ENCODE measurements at regions not wholly inside any gene's neighbourhood (a gene's known extent, or its start where the extent isn't known, plus 50 kb on each side); places are given as distances from the start of the nearest gene placed in this dataset.

DNA sequence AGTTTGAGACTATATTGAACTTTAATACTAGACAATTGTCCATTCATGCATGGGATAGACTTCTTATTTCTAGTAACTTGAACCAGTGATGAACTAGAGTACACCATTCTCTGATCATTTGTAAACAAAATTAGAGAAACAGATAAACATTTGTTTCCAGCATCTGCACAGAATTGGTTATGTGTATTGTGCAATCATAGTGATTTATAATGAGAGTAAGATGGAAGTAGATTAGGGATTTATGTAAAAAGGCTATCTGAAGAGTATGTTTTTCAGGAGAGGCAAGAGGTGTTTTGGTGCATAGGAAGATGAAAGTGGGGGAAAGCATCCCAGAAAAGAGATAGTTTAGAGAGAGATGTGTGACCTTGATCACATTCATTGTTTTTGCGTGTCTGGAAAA, 695.0 kb downstream of the SQOR start:
- FAIRE-seq = no peak

DNA sequence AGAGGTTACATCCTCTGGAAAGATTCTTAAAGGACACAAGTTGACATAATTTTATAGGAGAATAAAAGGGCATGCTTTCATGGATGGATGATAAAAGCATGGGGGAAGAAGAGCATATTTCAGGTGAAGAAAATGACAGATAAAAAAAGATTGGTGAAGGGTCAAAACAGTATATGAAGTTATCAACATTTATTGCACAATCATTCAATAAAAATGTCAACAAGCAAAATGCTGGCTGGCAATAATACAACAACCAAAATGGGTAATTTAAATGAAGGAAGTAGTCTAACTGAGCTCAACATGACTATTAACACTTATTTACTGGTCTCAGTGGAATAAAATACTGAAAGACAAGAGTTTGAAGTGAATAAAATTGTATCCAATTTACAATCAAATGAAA, 696.7 kb downstream of the SQOR start:
- FAIRE-seq = no peak

DNA sequence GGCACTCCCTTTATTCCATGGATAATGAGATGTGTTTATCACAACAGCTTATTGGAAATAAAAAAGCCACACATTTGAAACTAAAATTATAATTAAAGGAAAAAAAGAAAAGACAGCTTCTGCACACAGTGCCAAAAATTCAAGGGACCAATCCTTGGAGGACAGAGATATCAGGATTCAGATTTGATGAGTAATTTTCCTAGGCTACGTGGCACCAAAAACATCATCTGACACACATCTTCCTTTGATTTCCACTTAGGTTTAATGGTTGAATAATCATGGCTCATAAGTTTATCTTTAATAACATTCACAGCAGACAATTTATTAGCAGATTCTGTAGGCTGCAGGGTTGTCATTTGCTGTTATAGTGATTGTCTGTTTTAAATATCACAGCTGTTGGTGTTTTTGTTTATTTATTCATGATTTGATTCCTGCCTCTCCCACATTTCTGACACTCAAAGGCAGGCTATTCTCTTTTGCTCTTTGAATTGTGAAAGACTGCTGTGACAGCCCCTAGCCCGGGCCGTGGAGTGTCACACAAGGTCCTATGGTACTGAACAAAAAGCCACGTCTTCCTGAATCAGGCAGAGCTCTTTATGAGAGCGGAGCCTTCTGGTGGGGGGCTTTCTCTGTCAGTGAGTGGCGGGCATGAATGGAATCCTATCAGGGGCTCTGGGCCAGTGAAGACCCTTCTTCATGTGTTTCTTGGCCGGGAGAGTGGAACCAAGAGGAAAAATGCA, 708.5 kb downstream of the SQOR start:
- FAIRE-seq = no peak

DNA sequence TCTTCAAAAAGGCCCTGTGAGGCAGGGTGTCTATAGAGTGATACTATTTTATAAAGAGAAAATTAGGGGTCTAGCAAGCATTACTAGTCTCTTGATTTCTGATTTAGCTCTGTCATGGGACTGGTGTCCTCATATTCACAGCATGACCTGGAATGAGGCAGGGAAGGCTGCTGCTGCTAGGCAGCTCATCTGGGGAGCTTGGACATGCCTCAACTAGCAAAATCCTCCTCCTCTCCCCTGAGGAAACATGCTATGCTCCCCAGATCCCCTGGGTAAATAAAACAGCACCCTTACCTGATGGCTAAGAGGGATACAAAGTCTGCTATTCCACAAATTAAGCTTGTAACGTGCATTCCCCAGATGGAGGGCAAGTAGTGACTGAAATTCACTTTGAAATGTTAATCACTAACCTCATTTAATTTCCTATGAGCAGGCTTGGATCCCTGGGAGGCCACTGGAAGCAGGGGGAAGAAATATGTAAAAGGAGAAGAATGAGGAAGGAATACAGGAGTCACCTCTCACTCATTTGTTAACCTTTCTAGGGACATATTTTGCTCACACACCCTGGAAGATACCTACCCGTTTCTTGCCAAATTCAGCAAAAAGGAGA, 709.4 kb downstream of the SQOR start:
- no peak for FAIRE-seq

DNA sequence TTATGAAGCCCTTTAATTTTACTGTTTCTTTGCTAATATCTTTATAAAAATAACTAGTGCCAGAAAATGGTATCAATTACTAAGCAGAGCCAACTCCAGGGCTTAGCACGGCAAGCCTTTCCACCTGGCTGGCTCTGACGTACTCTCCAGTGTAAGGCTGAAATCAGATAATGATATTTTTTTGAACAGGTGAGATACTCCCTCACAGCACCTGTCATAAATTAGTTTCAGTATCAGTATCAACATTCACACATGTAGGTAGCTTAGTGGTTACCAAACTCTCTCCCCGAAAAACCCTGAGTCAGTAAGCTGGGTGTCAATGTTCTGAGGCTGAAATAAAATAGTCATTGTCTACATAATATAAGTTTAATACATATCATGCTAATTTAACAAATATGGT, 710.1 kb downstream of the SQOR start:
- FAIRE-seq = no peak

DNA sequence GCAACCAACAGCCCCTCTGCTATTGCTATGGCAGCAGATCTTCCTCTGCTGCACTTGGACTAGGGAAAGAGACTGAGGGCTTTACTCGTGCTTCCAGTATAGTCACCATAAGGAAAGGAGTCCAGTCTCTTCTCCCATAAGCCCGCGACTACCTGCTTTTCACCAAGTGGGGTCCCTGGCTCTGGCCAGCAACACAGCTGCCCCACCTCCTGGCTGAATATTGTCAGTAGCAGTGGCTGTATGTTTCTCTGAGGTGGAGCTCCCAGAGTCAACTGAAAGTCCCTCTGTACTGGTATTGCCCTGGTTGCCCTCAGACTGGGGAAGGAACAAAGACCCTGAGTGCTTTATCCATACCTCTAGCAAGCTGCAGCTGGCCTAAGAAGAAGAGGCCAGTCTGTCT, 719.6 kb downstream of the SQOR start:
- FAIRE-seq = no peak

DNA sequence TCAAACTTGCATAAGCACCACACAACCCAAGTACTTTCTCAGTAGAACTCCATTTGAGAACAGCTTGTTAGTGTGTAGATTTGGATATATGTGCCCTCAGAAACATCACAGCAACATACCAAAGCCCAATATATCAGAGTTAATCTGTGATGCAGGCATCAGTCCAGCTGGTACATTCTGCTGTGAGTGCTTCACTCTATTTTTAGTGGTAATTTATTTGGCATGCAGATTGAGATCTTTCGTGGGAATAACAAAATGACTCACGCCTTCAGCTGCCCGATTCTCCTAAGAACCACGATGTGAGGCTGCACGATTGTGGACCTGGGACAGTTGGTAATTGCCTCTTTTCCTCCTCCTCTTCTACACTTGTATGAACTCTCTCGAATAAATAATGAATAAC, 730.7 kb downstream of the SQOR start:
- no peak for FAIRE-seq

DNA sequence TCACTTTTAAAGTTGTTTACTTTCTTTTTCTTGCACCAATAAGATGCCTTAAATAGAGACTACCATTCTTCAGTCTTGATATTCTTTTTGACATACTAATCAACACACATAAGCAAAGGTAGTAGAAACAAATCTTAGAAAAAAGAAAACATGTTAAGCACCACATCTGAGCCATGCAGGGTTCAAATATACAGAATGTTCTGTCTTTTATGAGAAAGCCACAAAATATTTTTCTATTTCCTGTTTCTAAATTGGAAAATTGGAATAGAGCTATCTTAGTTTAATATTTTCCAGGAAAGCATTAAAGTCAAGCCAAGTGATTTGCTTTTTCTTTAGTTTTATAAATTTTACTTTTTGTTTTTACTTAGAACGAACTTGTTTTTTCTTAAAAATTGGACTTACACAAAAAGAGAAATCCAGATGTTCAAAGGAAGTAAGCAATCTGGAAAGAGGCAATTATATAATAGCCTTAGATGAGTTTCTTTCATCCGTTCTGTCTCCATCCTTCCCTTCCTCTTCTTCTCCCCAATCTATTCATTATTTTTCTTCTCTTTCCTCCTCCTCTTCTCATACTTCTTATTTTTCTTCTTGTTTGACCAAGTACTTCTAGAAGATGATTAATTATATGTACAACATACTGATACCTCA, 731.7 kb downstream of the SQOR start:
- FAIRE-seq = no peak

DNA sequence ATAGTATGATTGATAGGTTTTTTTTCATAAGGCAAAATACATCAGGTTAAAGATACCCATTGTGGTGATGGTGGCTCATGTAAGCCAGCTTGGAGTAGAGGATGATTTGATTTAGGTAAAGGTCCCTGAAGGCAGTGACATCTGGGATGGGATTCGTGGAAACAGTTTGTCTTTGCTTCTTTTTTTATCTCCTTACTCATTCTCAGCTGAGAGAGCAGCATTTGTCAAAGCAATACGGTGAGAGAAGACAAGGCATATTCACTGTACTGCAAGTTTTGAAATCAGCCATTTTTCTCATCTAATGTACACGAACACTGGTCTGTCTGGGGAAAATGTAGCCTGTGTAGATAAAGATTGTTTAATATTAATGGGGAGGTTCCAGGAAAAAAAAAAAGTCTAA, 749.1 kb downstream of the SQOR start:
- FAIRE-seq = no peak

DNA sequence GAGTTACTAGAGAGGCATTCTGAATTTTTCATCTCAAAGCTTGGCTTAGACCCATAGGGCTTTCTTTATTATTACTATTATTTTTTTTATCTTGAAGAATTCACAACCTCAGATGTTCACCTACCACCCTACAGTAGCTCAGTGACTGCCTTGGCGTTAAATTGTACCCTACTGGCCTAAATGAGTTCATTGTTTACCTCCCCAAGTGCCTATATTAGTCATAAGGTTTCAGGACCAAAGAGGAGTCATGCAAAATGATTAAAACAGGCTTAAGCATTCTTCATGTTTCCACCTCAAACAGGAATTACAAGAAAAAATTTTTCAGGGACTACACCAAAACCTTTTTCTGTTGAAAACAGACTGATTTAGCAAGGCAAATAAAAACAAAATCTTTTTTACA, 751.5 kb downstream of the SQOR start:
- no peak for FAIRE-seq

DNA sequence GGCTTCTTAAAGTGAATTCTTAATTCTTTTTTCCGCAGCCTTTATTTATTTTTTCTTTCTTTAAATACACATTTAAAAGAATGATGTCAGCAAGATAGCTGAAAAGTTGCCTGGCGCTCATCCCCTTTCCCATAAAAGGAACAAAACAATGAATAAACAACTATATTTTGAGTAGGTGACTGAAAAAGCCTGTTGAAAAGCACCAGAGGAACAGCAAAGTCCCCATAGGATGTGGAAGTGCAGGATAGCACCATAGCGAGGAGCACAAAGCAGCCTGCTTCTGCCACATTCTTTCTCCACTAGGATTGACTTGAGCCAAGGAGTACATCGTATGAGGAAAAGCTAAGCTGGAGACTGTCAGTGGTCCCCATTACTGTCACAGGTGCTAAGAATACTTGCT, 754.9 kb downstream of the SQOR start:
- FAIRE-seq = no peak

DNA sequence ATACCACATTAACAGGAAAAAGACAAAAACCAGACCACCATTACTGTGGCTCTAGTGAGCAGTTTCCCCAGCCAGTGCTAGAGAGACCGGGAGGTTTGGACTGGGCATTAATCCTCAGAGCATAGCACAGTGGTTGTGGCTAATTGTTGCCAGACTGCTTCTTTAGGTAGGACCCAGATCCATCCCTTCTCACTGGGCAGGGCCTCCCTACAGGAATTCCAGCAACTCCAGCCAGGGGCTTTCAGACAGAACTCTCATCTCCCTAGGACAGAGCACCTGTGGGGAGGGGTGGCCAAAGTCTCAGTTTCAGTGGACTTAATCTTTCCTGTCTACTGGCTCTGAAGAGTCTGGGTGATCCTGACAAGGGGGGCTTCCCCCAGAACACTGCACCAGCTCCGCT, 759.6 kb downstream of the SQOR start:
- no peak for FAIRE-seq

DNA sequence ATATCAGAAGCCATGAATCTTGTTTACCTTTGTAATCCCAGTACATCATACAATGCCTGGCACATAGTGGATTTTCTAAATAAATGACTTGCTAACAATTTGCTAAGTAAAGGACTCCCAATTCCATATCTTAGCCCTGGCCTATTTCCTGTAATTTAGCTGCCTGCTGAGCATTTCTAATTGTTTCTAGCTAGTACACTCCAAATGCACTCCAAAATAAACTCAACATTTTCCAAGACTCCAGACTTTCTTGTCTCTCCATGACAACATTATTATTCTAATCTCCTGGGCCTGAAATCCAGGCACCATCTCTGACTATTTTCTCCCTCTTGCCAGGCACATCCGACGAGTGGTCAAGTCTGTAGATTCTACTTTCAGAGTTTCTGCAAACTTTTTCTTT, 773.5 kb downstream of the SQOR start:
- no peak for FAIRE-seq

DNA sequence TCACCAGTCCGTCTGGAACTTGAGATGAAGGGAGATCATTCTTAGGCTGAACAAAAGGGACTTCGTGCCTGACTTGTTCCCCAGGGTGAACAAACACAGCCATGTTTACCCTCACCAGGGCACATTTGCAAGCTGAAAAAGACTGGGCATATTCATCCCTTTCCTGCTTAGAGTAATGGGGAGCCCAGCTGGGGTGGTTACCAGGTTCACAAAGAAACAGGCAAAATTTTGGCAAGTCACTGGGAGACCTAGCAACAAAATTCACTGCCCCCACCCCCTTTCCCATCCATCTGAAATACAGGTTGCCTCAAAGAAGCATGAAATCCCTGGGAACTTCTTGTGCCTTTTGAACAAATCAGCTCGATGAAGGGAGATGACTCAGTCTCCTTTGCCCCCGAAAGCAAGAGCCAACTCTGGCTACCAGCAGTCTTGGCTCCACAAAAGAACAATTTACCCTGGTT, 775.0 kb downstream of the SQOR start:
- FAIRE-seq = no peak

DNA sequence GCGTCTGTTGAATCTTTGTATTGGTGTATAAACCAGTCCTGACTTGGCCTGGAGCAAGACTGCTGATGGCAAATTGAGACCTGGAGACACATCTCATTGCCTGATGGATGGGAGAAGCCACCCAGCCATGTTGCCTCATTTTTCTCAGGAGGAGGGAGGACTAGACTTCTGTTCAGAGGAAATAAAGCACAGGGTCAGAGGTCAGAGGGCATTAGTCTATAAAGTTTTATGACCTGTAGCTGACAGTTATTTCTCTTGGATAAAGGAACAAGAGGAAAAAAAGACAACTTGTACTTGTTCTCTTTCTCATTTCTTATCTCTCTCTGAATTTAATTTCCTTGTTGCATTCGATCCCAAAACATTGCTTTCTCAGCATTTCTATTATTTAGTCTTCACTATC, 775.9 kb downstream of the SQOR start:
- no peak for FAIRE-seq

DNA sequence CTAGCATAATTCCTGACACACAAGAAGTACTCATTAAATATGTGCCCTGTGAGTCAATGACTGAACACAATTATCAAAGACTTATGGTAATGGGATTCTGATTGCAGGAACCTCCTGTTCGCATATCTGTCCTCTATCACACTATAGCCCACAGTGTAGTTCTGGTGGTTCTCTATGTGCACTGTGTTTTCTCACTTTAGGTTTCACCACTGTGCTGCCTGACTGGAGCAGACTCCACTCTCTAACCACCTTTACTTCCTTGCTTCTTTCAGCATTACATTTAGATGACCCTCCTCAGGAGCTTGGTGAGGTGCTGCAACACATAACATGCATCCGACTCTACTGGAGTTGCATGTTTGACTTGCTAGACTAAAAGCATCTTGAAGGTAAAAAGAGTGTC, 777.1 kb downstream of the SQOR start:
- no peak for FAIRE-seq

DNA sequence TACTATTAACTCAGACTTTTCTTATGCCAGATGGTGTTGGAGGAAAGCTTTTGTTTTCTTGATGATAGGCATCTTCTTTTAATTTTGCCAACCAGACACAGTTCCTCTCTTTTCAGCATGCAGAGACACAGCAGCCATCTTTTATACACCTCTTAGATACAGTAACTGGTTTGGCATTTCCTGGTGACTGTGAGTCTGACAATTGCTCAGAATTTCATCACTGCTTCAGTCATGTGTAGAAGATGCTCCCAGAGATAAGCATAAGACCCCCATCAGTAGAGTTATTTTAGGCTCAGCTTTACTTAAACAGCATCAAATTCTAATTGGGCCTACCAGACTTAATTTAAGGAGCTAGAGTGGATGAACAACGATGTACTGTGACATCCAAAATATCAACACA, 779.0 kb downstream of the SQOR start:
- no peak for FAIRE-seq

DNA sequence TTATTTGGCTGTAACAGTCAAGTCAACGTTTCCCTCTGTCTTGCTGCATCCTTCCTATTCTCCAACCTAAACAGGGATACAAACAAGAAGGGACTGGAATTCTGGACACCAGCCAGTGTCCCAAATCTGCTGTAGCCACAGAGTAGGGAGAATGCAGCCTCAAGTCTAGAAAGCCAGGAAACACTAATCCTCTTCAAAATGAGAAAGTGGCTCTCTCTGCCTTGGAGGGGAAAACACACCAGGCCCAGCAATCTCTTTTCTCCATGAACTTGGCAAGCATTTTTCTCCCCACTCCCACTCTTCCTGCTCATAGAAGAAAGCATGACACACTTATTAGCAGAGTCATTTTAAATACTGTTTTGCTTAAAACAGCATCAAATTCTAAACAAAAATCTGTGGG, 781.7 kb downstream of the SQOR start:
- FAIRE-seq = no peak

DNA sequence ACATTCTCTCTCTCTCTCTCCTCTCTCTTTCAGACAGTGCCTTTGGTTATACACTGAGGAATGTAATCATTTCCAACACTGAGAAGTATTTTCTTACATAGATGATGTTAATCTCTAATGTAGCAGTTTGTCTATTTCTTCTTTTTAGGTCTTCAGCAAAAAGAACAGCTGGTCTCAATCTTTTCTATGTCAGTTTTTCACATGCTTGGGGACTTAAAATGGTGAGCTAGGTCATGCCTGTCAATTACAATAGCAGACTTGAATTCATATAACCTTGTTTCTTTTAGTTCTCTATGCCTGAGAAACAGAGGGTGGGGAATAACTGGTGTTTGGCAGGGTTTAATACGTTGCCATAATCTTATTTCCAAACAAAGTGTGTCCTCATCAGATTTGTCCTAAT, 786.2 kb downstream of the SQOR start:
- no peak for FAIRE-seq

DNA sequence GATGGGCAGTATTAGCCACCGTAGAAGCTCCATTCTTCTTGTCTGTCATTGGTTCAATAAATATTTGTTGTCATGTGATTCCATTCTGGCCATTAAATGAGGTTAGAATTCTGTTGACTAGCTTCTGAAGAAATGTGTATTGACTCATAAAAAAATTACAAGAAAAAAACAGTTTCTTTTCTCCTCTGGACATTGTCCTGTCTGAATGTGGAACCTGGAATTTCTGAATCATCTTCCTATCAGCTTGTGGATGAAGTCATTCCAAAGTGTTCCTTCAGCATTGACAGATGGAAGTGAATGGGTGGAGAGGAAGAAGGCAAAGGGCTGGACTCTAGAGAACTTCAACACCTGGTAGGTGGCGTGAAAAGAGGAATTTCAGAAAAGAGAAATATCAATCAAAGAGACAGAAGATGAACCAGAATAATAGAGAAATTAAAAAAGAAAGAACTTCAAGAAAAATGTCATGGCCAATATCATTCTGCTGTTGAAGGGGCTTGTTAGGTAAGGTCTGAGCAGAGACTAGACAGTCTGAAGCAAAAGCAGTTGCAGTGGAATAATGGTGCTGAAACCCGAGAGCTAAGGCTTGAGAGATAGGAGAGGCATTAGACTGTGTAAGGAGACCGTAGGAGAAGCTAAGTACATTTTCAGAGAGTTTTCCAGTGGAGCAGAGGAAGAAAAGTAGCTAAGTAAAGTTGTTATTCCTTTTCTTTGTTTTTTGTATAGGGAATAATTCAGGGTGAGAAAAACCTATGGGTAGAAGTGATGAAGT, 806.6 kb downstream of the SQOR start:
- FAIRE-seq = no peak

DNA sequence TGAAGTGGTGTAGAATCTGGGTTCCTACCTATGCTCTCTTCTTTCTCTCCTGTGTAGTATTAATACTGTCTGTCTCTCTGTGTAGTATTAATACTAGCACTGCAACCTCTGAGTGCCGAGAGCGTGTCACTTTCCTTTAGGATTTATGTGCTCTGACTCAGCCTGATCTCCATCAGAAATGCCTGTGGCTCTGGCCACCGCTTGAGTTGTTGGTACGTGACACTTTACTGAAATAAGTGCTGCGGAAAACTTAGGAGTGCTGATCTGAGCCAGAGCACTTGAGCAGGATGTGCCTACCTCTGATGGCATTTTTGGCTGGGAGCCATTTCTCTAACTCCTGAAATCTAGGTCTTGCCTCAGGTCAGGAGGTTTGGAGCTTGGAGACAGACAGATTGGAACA, 807.4 kb downstream of the SQOR start:
- no peak for FAIRE-seq

DNA sequence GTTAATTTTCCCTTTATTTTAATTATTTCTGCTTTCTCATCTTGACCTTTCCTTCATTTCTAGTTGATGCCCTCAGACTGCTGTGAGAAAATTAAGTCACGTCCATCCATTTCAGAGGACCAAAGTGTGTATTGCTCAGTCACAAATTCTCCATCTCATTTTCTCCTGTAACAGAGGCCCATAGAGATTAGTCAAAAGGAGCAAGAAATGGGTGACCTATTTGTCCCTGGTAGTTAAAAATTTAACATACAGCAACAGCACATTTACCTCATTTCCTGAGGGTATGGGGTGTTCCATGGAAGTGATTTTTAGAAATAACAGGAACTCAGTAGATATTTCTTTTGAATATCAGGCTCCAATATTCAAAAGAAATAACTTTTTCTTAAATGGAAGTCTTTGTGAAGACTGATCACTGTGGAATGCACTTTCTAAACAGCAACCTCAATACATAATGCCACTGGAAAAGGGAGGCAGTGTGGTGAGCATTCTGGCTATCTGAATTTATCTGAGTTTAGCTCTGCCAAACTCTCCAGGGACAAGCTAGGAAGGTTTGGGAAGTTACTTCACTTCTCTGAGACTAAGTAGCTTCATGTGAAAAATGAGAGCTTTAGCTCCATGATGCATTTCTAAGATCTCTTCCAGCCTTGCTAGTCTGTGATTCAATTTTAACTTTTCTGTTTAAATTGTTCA, 808.2 kb downstream of the SQOR start:
- no peak for FAIRE-seq

All from A204.1 (cell line).